ENCODE measurements at regions not wholly inside any gene's neighbourhood (a gene's known extent, or its start where the extent isn't known, plus 50 kb on each side); places are given as distances from the start of the nearest gene placed in this dataset.

- TF ChIP-seq POLR2A (IDR thresholded peaks at IDR 0.05) (no peak), CTCF (IDR thresholded peaks at IDR 0.05 in 8 of 11, conservative IDR thresholded peaks at IDR 0.05 in 3 of 11) (peak in 4 of 11 experiments; percentile 12 to 28 (median 22))
Measured at GRCh38 chr7:32427769-32428291, 62.4 kb downstream of the LSM5 start.

Measured in spleen (tissue), 7 donors.